CD14-positive monocyte (primary cell): ENCODE measurements at regions not wholly inside any gene's neighbourhood (a gene's known extent, or its start where the extent isn't known, plus 50 kb on each side); places are given as distances from the start of the nearest gene placed in this dataset.
A peak's percentile ranks its signal among the peaks of the same experiment; 100 is the strongest.

Source experiments
- DNase-seq, 3 donors: peaks; one replicate each; pipeline ENCODE4 v3.0.0-alpha.2; 2011 to 2022
- H2AFZ ChIP-seq: 2 replicates; pipeline ENCODE4 v1.6.0; 2012; ENCODE audit warnings: mild to moderate bottlenecking, low read depth, low read length, inconsistent platforms; ENCODE audit not compliant: insufficient read depth, poor library complexity, severe bottlenecking
- H3K27ac ChIP-seq, 2 donors: 1 replicate in 1 of 2; 2 replicates in 1 of 2; pipeline ENCODE4 v1.5.1; 2012 to 2013; ENCODE audit warnings: low read length in 2 of 2, control low read depth in 1 of 2, inconsistent platforms in 1 of 2, low read depth in 1 of 2, mild to moderate bottlenecking in 1 of 2
- H3K27me3 ChIP-seq, 2 donors: one replicate each; pipeline versions ENCODE4 v1.6.0 to v1.6.1; 2011 to 2013; ENCODE audit warnings: low read length in 2 of 2; ENCODE audit not compliant: control insufficient read depth in 2 of 2, insufficient read depth in 2 of 2
- H3K36me3 ChIP-seq, 2 donors: replicated peaks in 1 of 2; 1 replicate in 1 of 2; 2 replicates in 1 of 2; pipeline versions ENCODE4 v1.5.1 to v1.6.1; 2012 to 2013; ENCODE audit warnings: low read length in 2 of 2, control low read depth in 1 of 2, inconsistent platforms in 1 of 2, mild to moderate bottlenecking in 1 of 2; ENCODE audit not compliant: insufficient read depth in 2 of 2, control insufficient read depth in 1 of 2
- H3K4me1 ChIP-seq, 2 donors: 1 replicate in 1 of 2; 2 replicates in 1 of 2; pipeline versions ENCODE4 v1.5.1 to v1.6.1; 2012 to 2013; ENCODE audit warnings: low read length in 2 of 2, control low read depth in 1 of 2, inconsistent platforms in 1 of 2, mild to moderate bottlenecking in 1 of 2, moderate library complexity in 1 of 2; ENCODE audit not compliant: insufficient read depth in 2 of 2, control insufficient read depth in 1 of 2
- H3K4me2 ChIP-seq: replicated peaks from 2 replicates; pipeline ENCODE3; 2012; ENCODE audit warnings: low read length, moderate library complexity, mild to moderate bottlenecking; ENCODE audit not compliant: poor library complexity, severe bottlenecking; ENCODE audit errors: extremely low read depth
- H3K4me3 ChIP-seq, 3 experiments: fragments of 200-600 bp in 1 of 3; sonication (generic) in 1 of 3; replicated peaks in 1 of 3; 1 replicate in 2 of 3; 2 replicates in 1 of 3; pipeline ENCODE4 v1.5.1; 2011 to 2013; ENCODE audit warnings: low read length in 3 of 3, mild to moderate bottlenecking in 3 of 3, control low read depth in 2 of 3, low read depth in 2 of 3, inconsistent platforms in 1 of 3, moderate library complexity in 1 of 3
- H3K79me2 ChIP-seq: 2 replicates; pipeline ENCODE4 v1.6.0; 2012; ENCODE audit warnings: mild to moderate bottlenecking, control low read depth, inconsistent platforms, low read length, moderate library complexity; ENCODE audit not compliant: insufficient read depth
- H3K9ac ChIP-seq: 2 replicates; pipeline ENCODE4 v1.6.0; 2017; ENCODE audit warnings: low read length, mild to moderate bottlenecking; ENCODE audit not compliant: insufficient read depth, poor library complexity, severe bottlenecking
- H3K9me3 ChIP-seq, 2 donors: replicated peaks in 1 of 2; 1 replicate in 1 of 2; 2 replicates in 1 of 2; pipeline versions ENCODE4 v1.5.1 to v1.6.1; 2012 to 2013; ENCODE audit warnings: low read length in 2 of 2, control low read depth in 1 of 2; ENCODE audit not compliant: control insufficient read depth in 1 of 2, insufficient read depth in 1 of 2
- H4K20me1 ChIP-seq: 2 replicates; pipeline ENCODE4 v1.6.0; 2012; ENCODE audit warnings: mild to moderate bottlenecking, low read length, control low read depth, moderate library complexity; ENCODE audit not compliant: insufficient read depth
- H3K27ac Mint-ChIP-seq, 7 donors: one replicate each; pipeline ENCODE4 v1.8.0; 2020; ENCODE audit warnings: mild to moderate bottlenecking in 7 of 7, mixed read lengths in 7 of 7, moderate library complexity in 6 of 7, inconsistent platforms in 2 of 7
- H3K27me3 Mint-ChIP-seq, 3 donors: one replicate each; pipeline ENCODE4 v1.8.0; 2021 to 2022; ENCODE audit warnings: low read depth in 3 of 3, mild to moderate bottlenecking in 3 of 3, mixed read lengths in 3 of 3, moderate library complexity in 3 of 3, inconsistent platforms in 1 of 3
- H3K36me3 Mint-ChIP-seq, 2 donors: one replicate each; pipeline ENCODE4 v1.8.0; 2020; ENCODE audit warnings: mixed read lengths in 2 of 2, inconsistent platforms in 1 of 2, mild to moderate bottlenecking in 1 of 2
- H3K4me1 Mint-ChIP-seq: one replicate; pipeline ENCODE4 v1.8.0; 2020; ENCODE audit warnings: mild to moderate bottlenecking, mixed read lengths
- H3K4me3 Mint-ChIP-seq, 2 donors: one replicate each; pipeline ENCODE4 v1.8.0; 2020; ENCODE audit warnings: mild to moderate bottlenecking in 2 of 2, mixed read lengths in 2 of 2, moderate library complexity in 1 of 2
- H3K9me3 Mint-ChIP-seq, 7 donors: one replicate each; pipeline ENCODE4 v1.8.0; 2020 to 2022; ENCODE audit warnings: mixed read lengths in 7 of 7, mild to moderate bottlenecking in 6 of 7, moderate library complexity in 6 of 7, inconsistent platforms in 2 of 7
- CTCF ChIP-seq: fragments of 200-600 bp; IDR thresholded peaks from one replicate; pipeline ENCODE4 v1.8.0; 2022; ENCODE audit warnings: antibody characterized with exemption, mild to moderate bottlenecking
- WGBS: methylation state at CpG from one replicate; pipeline ENCODE4 v1.1.5; 2013; ENCODE audit warnings: missing lambda C conversion rate; ENCODE audit not compliant: insufficient coverage; 5-methylcytosine and 5-hydroxymethylcytosine counted together
- intact Hi-C, 2 donors: fragments of 100-400 bp; cut with micrococcal nuclease; formaldehyde crosslinking; loops; one replicate each; pipeline versions ENCODE4 v1.15.0 to v1.15.1; 2023

- H3K4me1 Mint-ChIP-seq, result peaks cover 33% of the 10 kb centered on the region
- WGBS, result 100% methylated on average over 2 of the region's 2 CpGs
- no peaks in the 10 kb centered on the region for H3K36me3 Mint-ChIP-seq
Observed at GRCh38 chr22:22071455-22071854, 88.9 kb upstream of the TOP3B start.

GRCh38 chr22:22070371-22070824 is 87.8 kb upstream of the TOP3B start:
- 86% methylated on average over 1 of the region's 2 CpGs for WGBS
- Histone ChIP-seq H3K4me3 (no peak overlapping the region), H3K4me1 (peaks cover 19 to 30% of the 10 kb centered on the region in 2 donors), H3K36me3 (no peaks in the 10 kb centered on the region), H4K20me1 (no peaks in the 10 kb centered on the region), H3K79me2 (no peaks in the 10 kb centered on the region), H3K27me3 (no peaks in the 10 kb centered on the region), H3K9me3 (no peaks in the 10 kb centered on the region), H3K4me2 (no peak overlapping the region), H3K9ac (no peak overlapping the region), H2AFZ (no peak overlapping the region), H3K27ac (no peak overlapping the region)
- Mint-ChIP-seq H3K27ac (peak overlapping the region in 2 of 7 donors; percentile 18 to 19), H3K4me1 (peaks cover 28% of the 10 kb centered on the region), H3K4me3 (no peak overlapping the region), H3K36me3 (no peaks in the 10 kb centered on the region), H3K9me3 (peaks cover 0 to 1% (median 0%) of the 10 kb centered on the region in 7 donors), H3K27me3 (peaks cover 2 to 4% (median 3%) of the 10 kb centered on the region in 3 donors)
- intact Hi-C loops, result no loop called here
- DNase-seq, result peak in 1 of 3 donors; percentile 15
- TF ChIP-seq CTCF, result no peak

More at GRCh38 chr22:22071455-22071854, 88.9 kb upstream of the TOP3B start:
- Histone ChIP-seq H3K27ac (no peak overlapping the region), H3K27me3 (no peaks in the 10 kb centered on the region), H3K9ac (no peak overlapping the region), H3K79me2 (no peaks in the 10 kb centered on the region), H3K36me3 (no peaks in the 10 kb centered on the region), H3K4me2 (no peak overlapping the region), H3K9me3 (no peaks in the 10 kb centered on the region), H3K4me1 (peaks cover 20 to 34% of the 10 kb centered on the region in 2 donors), H4K20me1 (no peaks in the 10 kb centered on the region), H2AFZ (no peak overlapping the region), H3K4me3 (no peak overlapping the region)
- peaks cover 2 to 4% (median 3%) of the 10 kb centered on the region in 3 donors for H3K27me3 Mint-ChIP-seq
- intact Hi-C loops, result no loop called here
- no peak for TF ChIP-seq CTCF
- H3K9me3 Mint-ChIP-seq, result peaks cover 0 to 1% (median 0%) of the 10 kb centered on the region in 7 donors
- no peak for DNase-seq
- H3K27ac Mint-ChIP-seq, result peak overlapping the region in 2 of 7 donors; percentile 32 to 50
- H3K4me3 Mint-ChIP-seq, result no peak overlapping the region
